GM18873 (cell line): ENCODE measurements at regions not wholly inside any gene's neighbourhood (a gene's known extent, or its start where the extent isn't known, plus 50 kb on each side); places are given as distances from the start of the nearest gene placed in this dataset.
"Not testable (repeated sequence)": the region's sequence is repeated elsewhere in the genome, so short reads cannot be mapped to it uniquely, and the experiment has no call there.

ENCODE experiments used
- ATAC-seq: cut with Tn5 transposase; IDR thresholded peaks from one replicate; pipeline ENCODE4 v1.9.1; 2021; ENCODE audit warnings: mild to moderate bottlenecking, moderate library complexity, moderate number of reproducible peaks; ENCODE audit not compliant: unreplicated experiment, low FRiP score

DNA sequence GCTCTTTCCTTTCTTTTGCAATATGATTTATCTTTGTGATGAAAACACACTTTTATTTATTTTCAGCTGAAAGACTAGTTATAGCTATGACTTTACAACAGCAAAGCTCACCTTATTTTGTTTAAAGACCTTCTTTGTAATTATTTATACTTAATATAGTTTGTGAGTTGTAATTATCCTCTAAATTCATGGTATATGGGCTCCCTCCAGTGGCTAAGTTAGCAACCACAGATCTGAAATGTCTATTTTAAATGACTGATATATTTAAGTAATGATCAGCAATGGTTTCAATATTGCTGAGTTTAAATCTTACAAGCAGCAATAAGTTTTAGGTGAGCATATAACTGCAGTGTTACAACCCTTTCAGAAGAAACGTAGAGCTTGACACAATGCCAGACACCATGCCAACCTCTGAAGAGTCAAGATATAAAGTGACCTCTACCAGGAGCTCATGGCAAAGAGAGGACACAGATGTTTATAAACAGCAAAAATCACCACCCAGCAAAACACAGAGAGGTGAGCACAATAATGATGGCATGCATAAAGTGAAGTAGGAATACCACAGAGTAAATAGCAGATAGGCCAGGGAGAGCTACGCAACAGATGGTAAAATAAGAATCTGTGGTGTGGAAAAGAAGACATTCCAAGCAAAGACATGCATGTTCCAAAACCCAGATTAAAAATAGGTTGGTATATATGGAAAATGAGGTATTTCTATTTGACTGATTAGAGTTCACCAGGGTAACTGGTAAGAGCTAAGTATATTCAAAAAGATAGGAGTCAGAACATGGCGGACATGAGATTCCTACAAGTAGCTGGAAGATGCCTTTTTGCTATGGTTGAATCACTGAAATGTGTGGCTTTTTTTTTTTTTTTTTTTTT lies 143.7 kb upstream of the ZNF385D start:
- no peak for ATAC-seq

DNA sequence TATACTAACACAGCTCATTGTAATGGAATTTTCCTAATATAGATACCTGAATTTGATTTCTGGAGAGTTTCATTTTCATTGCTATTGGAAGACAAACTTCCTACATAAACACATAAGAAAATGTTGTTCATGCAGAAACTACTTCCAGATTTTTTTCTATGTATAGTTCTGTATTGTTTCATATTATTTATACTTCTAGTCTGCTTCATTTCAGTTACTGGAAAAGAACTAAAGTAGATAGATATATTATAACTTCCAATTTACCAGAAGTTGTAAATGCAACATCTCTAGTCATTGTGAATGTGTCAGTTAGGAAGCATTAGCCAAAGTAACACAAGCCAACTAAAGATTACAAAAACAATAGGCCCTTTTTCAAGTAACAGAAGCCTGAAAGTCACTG lies 147.3 kb upstream of the ZNF385D start:
- ATAC-seq = no peak

DNA sequence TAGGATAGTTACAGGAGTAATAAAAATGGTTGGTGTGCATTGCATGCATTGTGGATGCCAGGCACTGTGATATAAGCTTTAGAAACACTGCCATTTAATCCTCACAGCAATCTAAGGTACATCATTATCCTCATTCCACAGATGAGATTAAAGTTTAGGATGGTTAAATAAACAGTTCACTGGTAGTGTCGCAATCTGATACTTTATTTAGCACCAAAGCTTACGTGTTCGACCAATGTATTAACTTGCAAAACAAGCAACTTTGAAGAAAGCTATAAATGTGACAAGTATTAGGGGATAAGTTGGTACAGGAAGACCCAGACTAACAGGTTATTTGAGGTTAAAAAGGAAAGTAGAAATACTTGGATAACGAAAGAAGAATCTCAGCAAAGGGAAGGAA lies 150.5 kb upstream of the ZNF385D start:
- ATAC-seq = no peak

DNA sequence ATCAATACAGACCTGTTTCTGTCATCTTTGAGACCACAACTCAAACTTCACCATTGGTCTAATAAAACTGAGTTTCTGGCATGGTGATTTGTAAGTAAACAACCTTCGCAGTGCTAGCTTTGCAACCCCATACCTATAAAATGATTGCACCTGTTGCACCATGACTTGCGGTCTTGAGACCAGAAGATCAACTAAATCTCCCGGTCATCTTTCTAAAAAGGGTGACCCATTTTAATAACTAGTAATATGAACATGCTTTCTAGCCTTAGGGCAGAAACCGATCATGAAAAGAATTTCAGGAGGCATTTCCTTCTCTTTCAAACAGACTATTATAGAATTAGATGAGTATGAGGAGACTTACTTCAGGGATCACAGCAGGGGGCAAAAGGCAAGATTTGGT lies 151.9 kb upstream of the ZNF385D start:
- no peak for ATAC-seq

DNA sequence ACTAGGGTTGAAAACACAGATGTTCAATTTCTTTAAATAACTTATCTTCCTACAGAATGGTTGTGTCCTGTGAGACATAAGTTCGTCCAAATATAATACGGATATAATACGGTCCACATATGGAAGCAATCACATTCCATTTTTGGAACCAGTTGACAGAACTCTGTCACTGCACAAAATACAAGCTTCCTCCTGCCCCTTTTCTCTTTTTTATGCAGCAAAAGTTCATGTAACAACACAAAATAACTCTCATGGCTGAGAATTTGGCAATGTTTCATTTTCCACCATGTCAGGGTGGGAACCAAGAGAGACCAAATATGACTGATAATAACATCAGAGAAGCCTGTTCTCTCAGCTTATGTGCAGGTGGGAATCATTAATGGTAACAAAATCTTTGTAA lies 158.1 kb upstream of the ZNF385D start:
- no peak for ATAC-seq

DNA sequence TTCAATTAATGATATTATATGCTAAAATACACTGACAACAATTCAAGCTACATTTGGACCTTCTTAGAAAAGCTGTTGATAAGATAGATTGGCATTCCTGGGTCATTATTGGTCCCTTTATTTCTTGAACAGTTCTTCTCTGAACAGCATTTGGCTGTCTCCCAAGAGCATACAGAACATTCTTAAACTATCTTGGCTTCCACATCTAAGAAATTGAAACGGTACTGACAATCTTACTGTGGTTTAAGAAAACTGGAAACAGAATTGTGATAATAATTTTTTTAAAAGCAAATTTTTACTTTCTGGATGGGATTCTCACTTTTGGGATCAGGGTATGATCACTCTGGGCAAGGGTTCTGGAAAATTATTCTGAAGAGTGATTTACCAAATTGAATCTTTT lies 161.7 kb upstream of the ZNF385D start:
- ATAC-seq = no peak

DNA sequence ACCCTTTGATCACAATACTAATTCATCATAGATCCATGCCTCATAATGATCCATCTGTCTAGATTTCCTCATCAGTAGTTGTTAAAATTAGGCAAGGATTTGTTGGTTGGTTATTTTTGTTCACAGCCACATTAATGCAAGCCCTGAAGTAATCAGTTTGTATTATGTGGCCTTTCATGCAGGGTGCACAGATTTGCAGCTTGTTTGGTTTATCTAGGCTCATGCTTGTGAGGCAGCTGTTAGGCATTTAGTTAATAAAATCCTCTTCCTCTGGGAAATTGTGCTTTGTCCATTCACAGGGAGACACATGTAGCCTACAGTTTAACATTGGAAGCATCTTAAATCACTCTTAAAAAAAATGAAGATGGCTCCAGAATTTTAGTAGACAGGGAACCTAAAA lies 162.8 kb upstream of the ZNF385D start:
- no peak for ATAC-seq

DNA sequence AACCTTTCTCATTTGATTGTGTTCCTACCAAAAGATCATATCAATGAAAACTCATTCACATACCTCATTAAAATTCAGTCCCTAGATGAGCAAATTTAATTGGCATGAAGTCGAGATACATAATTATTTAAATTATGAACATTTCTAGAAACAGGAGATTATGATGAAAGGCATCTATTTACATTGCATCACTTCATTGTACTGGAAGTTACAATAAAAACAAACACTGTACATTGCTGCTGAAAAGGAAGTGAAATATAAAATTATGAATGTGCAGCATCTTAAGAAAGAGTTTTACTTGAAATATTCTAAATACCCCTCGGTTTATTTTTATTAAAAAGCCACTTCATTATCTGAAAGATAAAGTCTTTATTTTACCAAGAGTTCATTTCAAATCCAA lies 163.4 kb upstream of the ZNF385D start:
- ATAC-seq = no peak

DNA sequence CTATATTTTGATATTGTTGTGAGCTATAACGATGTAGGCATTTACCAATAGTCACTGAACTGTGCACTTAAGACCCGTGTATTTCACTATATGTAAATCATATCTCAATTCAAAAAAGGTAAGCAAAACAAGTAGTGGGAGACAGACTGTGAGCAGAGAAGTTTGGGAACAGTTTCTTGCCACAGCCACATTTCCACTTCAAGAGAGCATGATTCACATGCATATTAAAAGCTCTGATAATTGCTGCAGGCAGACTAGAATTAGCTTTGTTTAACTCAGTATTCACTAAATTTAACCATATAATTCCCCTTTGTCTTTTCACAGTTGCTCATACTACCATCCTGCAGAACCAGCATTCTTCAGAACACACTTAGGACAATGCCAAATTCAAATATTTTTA lies 168.4 kb upstream of the ZNF385D start:
- ATAC-seq = no peak

DNA sequence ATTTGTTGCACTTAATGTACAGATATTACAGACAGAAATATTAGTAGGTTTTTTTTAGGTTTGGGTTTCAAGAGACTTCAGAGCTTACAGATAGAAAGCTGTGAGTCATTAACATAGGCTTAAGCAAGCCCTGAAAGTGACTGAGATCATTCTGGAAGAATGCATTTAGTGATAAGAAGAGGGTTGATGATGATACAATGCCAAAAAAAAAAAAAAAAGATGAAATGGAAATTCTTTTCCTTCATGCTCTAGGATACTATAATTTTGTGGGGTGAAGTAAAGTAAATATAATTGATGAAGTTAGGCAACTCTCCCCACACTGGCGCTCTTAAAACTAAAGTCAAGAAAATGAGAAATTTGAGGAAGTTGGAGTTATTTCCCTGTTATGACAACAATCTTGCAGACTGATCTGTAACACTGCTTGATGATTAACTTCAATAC lies 169.4 kb upstream of the ZNF385D start:
- ATAC-seq = no peak

DNA sequence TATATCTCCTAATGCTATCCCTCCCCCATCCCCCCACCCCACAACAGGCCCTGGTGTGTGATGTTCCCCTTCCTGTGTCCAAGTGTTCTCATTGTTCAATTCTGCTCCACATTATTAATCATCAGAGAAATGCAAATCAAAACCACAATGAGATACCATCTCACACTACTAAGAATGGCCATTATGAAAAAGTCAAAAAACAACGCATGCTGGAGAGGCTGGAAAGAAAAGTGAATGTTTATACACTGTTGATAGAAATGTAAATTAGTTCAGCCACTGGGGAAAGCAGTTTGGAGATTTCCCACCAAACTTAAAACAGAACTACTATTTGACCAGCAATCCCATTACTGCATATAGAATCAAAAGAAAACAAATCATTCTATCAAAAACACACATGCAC lies 172.1 kb upstream of the ZNF385D start:
- not testable (repeated sequence) for ATAC-seq

DNA sequence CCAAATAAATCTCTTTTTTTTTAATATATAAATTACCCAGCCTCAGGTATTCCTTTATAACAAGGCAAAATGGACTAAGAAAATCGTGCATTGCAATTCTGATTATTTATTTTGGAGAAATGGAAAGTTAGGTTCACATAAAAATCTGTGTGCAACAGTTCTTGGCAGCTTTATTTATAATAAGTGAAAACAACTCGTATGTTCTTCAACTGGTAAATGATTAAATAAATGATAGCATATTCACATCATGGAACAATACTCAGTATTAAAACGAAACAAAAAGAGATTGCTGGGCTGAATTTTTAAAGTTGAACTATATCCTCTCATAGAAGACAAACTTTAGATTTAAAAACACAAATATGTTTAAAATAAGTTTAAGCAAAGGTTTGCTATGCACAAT lies 176.3 kb upstream of the ZNF385D start:
- ATAC-seq = no peak

DNA sequence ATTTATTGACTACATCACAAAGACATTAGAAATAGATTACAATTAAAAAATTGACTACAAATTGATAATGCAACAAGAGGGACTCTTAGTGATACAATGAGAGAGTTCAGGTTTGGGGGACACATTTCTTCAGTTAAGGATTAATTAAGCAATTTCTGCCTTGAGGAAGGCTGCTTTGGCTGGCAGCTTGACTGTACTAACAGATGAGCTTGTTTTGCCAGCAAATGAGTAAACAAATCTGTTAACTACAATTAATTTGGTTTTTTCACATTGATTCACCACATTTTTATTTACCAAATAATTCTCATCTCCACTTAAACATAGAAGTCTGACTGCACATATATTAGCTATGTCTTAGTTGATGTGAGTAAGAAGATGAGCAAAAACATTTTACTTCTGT lies 183.6 kb upstream of the ZNF385D start:
- ATAC-seq = no peak

DNA sequence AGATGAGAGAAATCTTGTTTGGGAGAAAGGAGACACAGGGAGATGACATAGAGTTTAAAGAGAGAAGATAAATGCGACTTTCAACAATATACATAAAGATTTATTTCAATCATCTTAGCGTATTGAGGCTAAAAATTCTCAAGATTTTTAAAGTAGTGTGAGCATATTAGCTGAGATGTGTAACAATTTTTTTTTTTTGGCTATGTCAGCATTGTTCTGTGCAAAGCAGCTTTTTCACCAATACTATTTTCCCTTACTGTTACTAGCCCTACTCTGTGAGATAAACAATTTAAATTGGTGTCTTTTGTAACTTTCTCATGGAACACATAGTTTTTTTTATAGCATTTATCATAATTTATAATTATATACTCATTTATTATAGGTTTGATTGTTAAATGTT lies 185.2 kb upstream of the ZNF385D start:
- ATAC-seq = no peak

DNA sequence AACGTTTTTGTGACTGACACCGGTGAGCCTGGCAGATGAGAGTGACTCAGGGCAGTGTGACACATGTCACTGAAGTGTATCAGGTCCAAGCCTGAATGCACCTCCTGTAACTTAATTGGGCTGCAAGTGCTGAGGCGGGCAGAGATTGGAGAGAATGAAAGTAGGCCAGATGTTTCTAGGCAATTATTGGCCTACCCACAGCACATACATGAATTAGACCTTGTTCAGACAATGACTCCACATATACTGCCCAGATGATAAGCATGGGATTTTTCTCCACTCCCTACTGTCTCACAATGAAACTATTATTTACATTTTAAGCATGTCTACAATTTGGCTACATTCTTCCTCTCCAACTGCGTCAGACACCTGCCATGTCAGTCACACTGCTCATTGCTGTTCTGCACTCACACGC lies 187.3 kb upstream of the ZNF385D start:
- ATAC-seq = no peak

DNA sequence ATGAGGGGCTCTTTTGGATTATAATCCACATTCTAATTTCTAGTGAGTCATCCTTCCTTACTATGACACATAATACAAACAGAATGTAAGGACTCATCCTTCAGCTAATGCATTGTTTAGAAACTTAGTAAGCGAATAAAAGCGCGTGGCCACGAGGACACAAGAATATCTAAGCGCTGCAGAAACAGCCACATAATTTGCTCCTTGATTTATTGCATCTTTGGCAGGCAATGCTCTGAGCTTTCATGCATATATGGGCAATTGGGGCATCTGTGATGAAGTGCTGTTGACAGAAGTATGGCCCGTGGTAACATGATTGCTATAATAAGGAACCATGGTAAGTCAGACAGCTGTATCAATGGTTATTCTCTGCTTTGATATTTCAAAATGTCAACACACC lies 191.3 kb upstream of the ZNF385D start:
- no peak for ATAC-seq

DNA sequence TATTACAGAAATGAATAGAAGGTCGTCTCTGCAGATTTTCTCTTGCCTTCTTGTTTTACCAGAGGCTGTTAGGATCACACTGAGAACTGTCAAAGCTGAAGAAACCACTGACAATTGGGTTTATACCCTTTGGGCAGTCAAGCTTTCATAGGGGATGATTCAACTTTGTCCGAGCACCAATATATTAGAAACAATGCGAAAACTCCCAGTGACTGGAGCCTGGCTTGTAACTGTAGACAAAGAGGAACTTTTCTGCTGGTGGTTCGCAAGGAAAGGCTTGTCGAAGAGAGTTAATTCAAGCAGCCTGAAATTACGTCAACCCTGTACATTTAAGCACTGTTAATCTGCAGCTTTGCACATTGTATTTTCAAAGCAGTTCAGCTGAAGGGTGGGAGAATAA lies 193.2 kb upstream of the ZNF385D start:
- no peak for ATAC-seq

DNA sequence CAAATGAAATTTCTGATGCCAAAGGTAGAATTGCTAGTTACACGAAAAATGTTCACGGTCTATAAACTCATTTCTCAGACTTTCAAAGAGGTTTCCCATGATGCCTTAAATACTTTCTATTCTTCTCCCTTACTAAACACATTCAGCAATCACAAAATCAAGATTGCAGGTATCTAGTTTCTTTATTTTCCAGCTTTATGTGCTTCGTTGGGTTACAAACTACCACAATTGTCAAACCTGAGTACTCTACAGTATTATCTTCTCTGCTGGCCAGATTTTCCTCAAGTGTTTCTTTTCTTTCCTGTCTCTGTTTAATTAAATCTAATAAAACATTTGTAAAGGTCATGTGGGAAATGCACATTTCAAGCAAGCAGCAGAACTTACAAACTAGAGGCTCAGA lies 201.8 kb upstream of the ZNF385D start:
- no peak for ATAC-seq

DNA sequence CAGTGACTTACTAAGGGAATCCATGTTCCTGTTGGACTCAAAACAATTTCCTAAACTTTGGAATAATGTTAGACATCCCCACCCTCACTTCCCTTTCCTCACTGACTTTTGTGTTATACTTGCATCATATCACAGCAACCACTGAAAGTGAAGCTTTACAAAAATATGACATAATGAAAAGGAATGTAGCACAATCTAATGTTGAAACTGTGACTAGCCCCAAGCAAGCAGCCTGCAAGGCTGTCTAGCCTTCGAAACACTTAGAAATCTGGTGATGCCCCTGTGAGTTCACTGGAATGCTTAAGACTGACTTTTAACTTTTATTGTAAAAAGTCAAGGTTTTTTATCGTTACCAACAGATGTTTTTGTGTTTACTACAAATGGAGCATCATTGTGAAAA lies 203.7 kb upstream of the ZNF385D start:
- ATAC-seq = no peak

DNA sequence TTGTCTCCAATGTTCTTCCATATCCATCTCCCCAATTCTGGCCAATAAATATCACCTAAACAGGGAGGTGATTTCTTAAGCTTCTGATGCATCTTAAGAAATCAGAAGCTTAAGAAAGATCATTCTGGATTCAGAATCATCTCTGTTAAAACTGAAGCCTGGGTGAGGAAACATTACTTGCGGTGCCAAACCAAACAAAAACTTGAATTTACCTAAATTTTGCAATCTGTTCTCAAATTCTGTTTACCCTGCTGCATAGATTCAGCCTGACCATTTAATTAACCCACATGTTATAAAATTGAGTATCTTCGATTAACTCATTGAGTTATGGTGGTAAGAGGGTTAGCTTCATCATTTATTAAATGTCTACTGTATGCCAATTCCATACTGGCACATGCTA lies 204.4 kb upstream of the ZNF385D start:
- no peak for ATAC-seq

DNA sequence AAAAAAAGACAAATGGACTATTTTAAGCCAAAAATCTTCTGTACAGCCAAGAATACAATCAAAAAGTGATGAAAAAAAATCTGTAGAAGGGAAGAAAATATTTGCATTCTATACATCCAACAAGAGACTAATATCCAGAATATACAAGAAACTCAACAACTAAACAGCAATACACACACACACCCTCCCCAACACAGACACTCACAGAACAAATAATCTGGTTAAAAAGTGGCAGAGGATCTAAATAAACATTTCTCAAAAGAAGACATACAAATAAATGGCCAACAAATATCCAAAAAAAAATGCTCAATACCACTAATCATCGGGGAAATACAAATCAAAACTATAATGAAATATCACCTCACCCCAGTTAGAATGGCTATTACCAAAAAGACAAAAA lies 209.0 kb upstream of the ZNF385D start:
- no peak for ATAC-seq

DNA sequence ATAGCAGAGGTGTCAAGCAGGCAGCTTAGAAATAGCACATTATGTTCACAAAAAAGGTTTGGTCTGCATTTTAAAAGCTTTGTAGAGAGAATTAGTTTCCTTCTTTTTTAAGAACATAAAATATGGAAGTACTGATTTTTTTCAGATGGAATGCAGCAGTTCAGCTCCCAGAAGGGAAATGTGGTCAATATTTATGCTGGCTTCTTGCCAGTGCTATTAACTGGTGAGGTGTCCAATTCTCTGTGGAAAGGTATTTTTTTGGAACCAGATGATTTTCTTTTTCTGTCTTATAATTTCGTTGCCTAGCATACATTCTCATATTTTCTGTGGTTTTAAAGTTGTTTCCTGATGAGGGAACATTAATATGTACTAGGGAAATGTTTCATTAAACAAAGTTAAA lies 211.4 kb upstream of the ZNF385D start:
- ATAC-seq = no peak

DNA sequence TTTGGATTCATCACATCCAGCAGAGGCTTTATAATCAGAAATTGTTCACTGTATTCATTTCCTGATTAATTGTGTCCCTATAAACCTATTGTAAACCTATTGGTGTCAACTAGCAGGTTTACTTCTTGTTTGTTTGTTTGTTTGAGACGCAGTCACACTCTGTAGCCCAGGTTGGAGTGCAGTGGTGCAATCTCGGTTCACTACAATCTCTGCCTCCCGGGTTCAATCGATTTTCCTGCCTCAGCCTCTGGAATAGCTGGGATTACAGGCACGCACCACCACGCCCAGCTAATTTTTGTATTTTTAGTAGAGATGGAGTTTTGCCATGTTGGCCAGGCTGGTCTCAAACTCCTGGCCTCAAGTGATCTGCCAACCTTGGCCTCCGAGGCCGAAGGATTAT lies 215.4 kb upstream of the ZNF385D start:
- ATAC-seq = not testable (repeated sequence)
